ENCODE measurements at regions not wholly inside any gene's neighbourhood (a gene's known extent, or its start where the extent isn't known, plus 50 kb on each side); places are given as distances from the start of the nearest gene placed in this dataset.

DNA sequence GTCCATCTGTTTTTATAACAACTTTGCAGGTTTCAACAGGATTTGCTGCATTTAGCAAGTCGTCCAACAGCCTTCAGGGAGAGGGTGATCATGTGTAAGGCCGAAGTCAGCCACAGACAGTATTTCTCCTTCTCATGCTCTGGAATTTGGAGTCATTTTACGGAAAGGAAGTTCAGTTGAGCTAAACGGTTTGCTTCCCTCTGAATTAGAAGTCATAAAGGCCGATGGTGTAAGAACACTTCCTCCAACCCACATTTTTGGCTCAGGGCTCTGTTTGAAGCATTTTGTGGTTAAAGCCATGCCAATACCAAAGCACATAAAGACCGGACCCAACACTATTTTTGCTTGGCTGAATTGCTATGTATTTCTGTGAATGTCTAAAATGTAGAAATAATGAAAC, 129.5 kb downstream of the TMEM182 start:
- TF ChIP-seq MBNL3 (CRISPR knock-in tag; conservative IDR thresholded peaks at IDR 0.05) (no peak), MIER2 (CRISPR knock-in tag; IDR thresholded peaks at IDR 0.05) (no peak), KDM5B (CRISPR knock-in tag; IDR thresholded peaks at IDR 0.05; ENCODE audit: borderline replicate concordance) (no peak), ZNF552 (CRISPR knock-in tag; IDR thresholded peaks at IDR 0.05; ENCODE audit: borderline replicate concordance) (no peak), SMYD3 (CRISPR knock-in tag; IDR thresholded peaks at IDR 0.05) (no peak), SPEN (CRISPR knock-in tag; IDR thresholded peaks at IDR 0.05; ENCODE audit: low read depth) (no peak)
- TF ChIP-seq, protein P1, sequence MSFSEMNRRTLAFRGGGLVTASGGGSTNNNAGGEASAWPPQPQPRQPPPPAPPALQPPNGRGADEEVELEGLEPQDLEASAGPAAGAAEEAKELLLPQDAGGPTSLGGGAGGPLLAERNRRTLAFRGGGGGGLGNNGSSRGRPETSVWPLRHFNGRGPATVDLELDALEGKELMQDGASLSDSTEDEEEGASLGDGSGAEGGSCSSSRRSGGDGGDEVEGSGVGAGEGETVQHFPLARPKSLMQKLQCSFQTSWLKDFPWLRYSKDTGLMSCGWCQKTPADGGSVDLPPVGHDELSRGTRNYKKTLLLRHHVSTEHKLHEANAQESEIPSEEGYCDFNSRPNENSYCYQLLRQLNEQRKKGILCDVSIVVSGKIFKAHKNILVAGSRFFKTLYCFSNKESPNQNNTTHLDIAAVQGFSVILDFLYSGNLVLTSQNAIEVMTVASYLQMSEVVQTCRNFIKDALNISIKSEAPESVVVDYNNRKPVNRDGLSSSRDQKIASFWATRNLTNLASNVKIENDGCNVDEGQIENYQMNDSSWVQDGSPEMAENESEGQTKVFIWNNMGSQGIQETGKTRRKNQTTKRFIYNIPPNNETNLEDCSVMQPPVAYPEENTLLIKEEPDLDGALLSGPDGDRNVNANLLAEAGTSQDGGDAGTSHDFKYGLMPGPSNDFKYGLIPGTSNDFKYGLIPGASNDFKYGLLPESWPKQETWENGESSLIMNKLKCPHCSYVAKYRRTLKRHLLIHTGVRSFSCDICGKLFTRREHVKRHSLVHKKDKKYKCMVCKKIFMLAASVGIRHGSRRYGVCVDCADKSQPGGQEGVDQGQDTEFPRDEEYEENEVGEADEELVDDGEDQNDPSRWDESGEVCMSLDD (CRISPR knock-in tag; IDR thresholded peaks at IDR 0.05; ENCODE audit: borderline replicate concordance), result no peak
- TF ChIP-seq, protein P2, sequence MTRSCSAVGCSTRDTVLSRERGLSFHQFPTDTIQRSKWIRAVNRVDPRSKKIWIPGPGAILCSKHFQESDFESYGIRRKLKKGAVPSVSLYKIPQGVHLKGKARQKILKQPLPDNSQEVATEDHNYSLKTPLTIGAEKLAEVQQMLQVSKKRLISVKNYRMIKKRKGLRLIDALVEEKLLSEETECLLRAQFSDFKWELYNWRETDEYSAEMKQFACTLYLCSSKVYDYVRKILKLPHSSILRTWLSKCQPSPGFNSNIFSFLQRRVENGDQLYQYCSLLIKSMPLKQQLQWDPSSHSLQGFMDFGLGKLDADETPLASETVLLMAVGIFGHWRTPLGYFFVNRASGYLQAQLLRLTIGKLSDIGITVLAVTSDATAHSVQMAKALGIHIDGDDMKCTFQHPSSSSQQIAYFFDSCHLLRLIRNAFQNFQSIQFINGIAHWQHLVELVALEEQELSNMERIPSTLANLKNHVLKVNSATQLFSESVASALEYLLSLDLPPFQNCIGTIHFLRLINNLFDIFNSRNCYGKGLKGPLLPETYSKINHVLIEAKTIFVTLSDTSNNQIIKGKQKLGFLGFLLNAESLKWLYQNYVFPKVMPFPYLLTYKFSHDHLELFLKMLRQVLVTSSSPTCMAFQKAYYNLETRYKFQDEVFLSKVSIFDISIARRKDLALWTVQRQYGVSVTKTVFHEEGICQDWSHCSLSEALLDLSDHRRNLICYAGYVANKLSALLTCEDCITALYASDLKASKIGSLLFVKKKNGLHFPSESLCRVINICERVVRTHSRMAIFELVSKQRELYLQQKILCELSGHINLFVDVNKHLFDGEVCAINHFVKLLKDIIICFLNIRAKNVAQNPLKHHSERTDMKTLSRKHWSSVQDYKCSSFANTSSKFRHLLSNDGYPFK (CRISPR knock-in tag; IDR thresholded peaks at IDR 0.05; ENCODE audit: borderline replicate concordance), result no peak
- H4K20me1 ChIP-seq (ENCODE audit: insufficient read depth, low read length), result no peaks in the 10 kb centered on the region

More for the DNA sequence above, 129.5 kb downstream of the TMEM182 start:
- no peaks in the 10 kb centered on the region for H3K9me3 ChIP-seq (ENCODE audit: low read length)
- CTCF ChIA-PET (ENCODE audit: low intra/inter-chr PET ratio, low total read pairs), result no interaction called here
- H3K9ac ChIP-seq (ENCODE audit: insufficient read depth, low read depth, low read length), result no peak overlapping the region
- no peak overlapping the region for H3K4me3 ChIP-seq (replicated peaks in 1 of 3; ENCODE audit: insufficient read depth in 1 of 3, low read depth in 2 of 3, low read length in 3 of 3)
- no peaks in the 10 kb centered on the region for H3K79me2 ChIP-seq (ENCODE audit: insufficient read depth, low read length)
- POLR2A ChIA-PET, result no interaction called here
- in situ Hi-C loops (cut with HindIII; ENCODE audit: extremely low pct_ligation_motif_present, low pct_unique_long_range_greater_than_20kb) (no loop called here), intact Hi-C loops (cut with micrococcal nuclease; ENCODE audit: unreplicated experiment) (no loop called here)
- H3K27me3 ChIP-seq (ENCODE audit: control insufficient read depth in 1 of 2, insufficient read depth in 2 of 2, low read length in 2 of 2), result peaks cover 0 to 16% of the 10 kb centered on the region in 2 experiments; a peak in 3 of 5 replicates
- H3K27ac ChIP-seq (ENCODE audit: extremely low read length, insufficient read depth, low read length), result no peak overlapping the region
- H3K4me1 ChIP-seq (ENCODE audit: insufficient read depth, low read length), result no peaks in the 10 kb centered on the region
- no TSS peak for BruUV-seq (replicated peaks)
- H3K4me2 ChIP-seq (ENCODE audit: low read depth, low read length), result no peak overlapping the region
- H2AFZ ChIP-seq (ENCODE audit: low read length), result no peak overlapping the region
- DNase-seq (ENCODE audit: low spot score) (no peak), ATAC-seq (no peak), FAIRE-seq (peak; percentile 39)
- no peaks in the 10 kb centered on the region for H3K36me3 ChIP-seq (replicated peaks in 1 of 2; ENCODE audit: control insufficient read depth in 1 of 2, insufficient read depth in 2 of 2, low read length in 2 of 2)
- 8% methylated on average over 6 of the region's 6 CpGs for WGBS (ENCODE audit: low lambda C conversion rate)
